Left ventricle myocardium superior (tissue), 1 donor: ENCODE measurements at regions not wholly inside any gene's neighbourhood (a gene's known extent, or its start where the extent isn't known, plus 50 kb on each side); places are given as distances from the start of the nearest gene placed in this dataset.

Experiments used
- ATAC-seq: fragments of 200-7000 bp; cut with Tn5 transposase; one replicate; pipeline ENCODE4 v1.9.1; 2020; ENCODE audit warnings: mild to moderate bottlenecking, moderate library complexity
- DNase-seq: peaks from one replicate; pipeline ENCODE4 v3.0.0-alpha.2; 2020
- intact Hi-C: fragments of 100-400 bp; cut with micrococcal nuclease; formaldehyde crosslinking; loops from one replicate; pipeline ENCODE4 v1.11.0; 2022
- donor health status: DM: no; HTN: yes; CAD: no; lungs with severe emphysema.

DNA sequence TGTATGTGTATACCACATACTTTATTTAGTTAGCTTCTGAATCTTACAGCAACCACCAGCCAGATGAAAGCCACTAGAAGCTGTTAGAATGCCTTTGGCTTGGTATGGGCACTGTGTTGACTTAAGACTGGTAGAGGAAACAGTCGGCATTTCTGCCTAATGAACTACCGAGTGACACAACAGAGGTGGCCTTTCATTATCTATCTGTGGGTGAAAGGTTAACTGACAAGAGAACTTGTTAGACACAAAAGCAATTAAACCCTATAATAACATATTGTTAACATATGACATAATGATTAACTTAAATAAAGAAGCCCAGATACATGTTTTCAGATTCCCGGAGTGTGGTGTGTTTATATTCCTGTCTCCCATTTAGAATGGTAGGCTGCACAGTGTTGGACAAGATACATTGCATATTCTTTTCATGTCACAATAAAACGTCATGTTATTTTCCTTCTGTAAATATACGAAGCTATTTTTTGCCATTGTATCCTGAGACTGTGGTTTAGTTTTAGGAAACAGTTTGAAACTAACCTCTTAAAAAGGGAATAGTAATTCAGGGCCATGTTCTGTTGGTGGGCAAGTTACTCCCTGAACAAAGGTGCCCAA, 181.5 kb downstream of the SLIT2 start:
- DNase-seq, result no peak
- intact Hi-C loops, result no loop called here
- ATAC-seq, result no peak

DNA sequence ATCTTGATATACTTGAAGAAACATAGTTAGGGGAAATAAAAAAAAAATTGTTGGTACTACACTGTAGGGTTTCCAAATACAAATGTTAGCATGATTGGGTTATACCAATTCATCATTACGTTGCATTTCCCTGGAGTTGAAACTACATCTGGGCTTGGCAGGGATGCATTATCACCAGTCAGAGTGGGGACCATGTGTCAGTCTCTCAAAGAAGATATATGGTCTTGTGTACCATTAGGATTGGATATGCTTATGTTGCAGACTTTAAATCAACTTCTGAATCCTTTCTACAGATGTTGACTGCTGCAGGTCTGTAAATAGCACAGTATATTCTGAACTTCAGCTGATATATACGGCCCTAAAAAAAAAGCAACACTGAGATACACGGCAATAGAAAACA, 188.5 kb downstream of the SLIT2 start:
- ATAC-seq, result no peak
- intact Hi-C loops, result no loop called here
- DNase-seq, result no peak

DNA sequence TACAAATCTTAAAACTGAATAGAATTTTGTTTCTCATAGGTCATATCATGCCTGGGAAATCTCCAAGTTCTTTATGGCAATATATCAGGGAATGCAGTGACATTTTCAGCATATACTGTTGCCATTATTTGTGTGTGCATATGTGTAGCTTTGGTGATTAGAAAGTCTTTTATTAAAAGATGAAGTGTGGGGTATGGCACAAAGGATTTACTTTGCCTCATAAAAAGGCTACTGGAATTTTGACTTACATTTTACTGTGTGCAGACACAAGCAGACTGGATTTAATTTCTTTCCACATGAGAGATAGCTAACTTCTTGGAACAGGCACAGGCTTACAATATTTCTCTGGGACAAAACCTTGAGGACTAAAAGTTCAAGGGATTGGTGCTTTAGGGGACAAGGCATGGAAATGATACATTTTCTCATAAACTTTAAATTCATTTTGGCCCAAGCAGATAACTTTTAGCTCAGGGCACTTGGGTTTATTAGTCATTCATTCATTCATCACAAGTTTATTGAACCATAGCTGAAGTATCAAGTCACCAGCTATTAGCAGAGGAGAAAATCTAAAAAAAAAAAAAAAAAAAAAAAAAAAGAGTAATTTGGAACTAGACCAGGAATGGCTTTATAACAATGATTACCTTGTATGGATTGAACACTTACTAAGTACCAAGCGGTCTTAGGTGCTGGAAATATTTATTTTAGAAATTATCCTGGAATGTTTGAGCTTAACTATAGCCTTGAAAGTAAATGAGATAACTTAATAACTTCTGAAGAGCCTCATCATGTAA, 191.5 kb downstream of the SLIT2 start:
- DNase-seq, result no peak
- no peak for ATAC-seq
- intact Hi-C loops, result no loop called here

DNA sequence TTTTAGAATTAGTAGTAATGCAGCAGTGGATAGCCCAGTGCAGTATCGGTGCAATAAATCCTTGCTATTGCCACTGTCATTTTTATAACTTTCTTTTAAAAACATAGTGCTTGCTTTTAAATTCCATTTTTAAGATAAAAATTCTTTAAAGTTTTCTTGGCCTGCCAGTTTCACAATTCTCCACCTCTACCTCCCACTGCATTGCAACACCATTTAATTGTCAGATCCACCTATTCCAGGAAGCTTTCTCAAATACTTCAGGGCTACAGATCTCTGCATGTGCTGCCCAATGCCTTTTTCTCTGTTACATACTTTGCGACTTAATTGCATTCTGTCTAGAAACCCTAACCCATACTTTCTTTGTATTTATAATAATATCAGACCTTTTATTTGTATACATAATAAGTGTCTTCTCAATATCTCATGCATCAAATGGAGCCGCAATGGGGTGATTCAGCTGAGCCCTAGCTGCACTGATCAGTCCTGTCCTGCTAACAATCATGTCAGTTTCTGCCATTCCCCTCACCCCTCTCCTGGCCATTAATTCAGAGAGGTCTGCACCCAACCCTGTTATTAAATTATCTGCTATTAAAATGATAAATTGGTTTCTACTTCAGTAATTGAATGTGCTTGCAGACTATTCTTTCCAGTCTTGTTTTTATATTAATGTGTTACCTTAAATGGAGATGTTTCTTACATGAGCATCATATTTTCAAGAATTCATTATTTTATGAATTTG, 193.1 kb downstream of the SLIT2 start:
- ATAC-seq (no peak), DNase-seq (no peak)
- intact Hi-C loops, result no loop called here

DNA sequence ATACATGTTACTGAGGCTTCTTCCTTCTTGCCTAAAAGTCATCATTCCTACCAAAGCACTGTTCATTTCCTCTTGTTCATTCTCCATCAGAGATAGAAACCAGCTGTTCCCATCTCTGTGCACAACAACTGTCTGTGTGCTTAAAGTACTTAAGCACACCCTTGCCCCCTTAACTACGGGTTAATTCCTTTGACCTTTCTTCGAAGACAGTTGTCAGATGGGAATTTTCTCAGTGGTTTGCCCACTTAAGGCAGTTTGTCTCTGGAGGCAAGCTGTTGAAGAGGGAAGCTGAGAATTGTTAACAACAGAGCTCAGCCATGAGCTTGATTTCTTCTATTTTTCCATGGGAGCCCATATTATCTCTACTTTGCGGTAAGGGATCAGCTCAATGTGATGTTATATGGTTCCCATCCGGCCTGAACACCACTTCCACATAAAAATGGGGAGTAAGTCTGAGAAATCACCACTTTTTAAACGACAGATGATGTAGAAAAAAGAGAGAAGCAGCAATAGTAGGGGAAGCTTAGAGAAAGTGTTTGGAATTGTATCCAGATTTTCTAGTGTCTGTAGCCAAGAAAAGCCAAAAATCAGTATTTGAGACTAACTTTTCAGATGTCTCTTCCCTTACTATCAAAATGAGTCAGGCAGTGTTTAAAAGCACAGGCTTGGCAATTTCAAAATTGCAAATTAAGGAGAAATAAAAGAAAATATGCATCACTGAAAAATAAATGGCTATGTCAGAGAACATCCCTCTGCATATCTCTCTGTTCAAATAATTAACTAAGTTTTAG, 194.4 kb downstream of the SLIT2 start:
- DNase-seq (no peak), ATAC-seq (peak; percentile 80)
- intact Hi-C loops, result no loop called here

DNA sequence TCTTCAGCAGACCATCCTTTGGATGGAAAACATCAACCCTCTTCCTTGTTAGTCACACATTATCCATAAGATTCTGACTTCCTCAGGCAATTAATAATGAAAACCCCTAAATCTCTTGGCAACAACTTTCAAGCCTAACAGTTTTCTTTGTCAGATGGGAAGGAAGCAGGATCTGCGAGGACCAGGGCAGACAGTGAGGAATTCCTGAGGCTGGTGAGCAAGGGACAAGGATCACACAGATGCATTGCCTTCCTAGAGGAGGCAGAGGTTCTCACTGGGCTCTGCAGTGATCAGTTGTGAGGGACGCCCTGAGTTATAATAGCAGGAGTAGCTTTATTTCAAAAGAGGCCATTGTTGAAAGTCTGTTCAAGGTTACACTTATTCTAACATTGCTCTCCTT, 195.4 kb downstream of the SLIT2 start:
- intact Hi-C loops, result no loop called here
- ATAC-seq (no peak), DNase-seq (no peak)

DNA sequence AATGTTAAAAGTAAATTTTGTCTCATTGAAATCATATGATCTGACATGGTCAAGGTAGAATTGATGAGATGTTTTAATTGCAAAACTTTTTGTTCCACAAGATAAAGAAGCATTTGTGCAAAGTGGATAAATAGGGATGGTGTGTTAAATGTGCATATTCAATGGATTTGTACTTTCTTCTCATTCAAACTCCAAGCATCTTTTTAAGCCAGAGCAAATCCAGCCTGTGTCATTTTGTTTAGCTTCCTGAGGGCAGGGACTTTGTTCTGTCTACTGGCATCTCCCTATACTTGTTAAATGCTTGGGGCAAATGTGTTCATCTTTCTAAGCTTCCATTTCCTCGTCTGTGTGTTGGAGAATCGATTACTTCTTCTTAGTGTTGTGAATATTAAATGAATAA, 200.3 kb downstream of the SLIT2 start:
- no peak for ATAC-seq
- intact Hi-C loops, result no loop called here
- DNase-seq, result no peak

DNA sequence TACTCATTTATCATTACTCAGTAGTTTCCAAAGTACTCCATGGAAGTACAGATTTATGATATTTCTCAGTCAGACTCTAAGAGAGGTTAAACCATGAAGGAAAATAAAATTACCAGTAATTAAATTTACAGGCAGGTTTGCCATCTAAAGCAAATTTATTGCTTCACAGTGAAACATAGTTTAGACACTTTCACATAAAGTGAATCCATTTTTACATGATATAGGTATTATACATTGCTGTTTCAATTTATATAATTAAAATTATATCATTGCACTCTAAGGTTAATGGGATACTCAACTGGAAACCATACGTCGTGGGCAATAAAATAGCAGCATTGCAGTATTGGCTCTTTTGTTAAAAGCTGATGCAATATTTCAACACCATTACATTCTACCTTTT, 202.8 kb downstream of the SLIT2 start:
- DNase-seq (no peak), ATAC-seq (no peak)
- intact Hi-C loops, result no loop called here

DNA sequence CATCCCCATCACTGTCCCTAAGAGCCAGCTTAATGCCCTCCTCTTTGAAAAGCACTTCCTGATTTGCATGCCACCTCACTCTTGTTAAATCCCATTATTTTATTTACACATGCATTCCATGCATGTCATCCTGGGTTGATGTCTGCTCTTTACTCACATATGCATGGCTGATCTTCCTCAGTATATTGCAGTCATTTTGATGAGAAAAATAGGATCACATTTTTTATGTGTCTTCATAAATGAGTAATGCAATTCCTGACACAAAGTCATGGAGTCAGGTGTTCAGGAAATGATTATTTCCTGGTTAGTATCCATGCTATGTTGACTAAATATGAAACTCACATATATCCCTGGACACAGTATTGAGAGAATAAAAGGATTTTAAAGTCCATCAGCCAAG, 204.7 kb downstream of the SLIT2 start:
- intact Hi-C loops, result no loop called here
- ATAC-seq, result no peak
- no peak for DNase-seq

DNA sequence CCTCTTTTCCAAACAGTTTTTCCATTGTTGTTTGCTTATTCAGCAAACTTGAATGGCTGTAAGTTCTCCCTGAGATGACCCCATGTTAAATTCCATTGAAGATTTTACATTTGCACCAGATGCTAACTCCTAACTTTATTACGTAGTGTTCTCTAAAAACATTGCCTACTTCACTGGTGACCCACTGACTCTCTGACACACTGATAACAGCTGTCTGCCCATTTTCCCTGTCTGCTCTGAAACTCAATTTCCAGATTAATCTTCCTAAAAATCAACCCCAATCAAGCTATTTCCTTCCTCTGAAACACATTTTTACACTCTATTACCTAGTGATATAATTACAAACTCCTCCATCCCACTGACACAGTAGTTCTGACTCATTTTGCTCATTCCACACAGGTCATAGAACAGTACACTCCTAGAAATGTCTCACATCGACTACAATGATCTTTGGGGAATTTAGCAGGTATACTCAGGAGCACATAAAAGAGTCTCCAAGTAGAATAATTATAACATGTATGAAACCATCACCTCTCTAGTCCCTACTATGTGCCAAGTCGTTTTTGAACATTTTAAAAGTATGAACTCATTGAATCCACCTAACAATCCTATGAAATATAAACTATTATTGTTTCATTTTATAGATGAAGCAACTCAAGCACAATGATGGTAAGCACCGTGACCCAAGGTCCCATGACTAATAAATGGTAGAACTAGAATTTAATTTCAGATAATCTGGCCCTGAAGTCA, 210.9 kb downstream of the SLIT2 start:
- ATAC-seq (no peak), DNase-seq (no peak)
- intact Hi-C loops, result no loop called here

DNA sequence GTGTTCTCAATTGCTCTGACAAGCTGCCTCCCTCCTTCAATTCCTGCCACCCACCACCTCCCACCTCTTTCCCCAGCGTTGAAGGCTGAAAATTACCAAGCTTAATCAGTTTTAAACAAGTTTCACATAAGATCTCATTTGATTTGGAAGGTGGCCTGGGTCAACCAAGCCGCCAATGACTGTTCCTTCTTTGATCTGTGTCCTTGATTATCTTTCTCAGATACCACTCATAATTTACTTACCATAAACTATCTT, 211.4 kb downstream of the SLIT2 start:
- DNase-seq, result no peak
- intact Hi-C loops, result no loop called here
- ATAC-seq, result no peak

DNA sequence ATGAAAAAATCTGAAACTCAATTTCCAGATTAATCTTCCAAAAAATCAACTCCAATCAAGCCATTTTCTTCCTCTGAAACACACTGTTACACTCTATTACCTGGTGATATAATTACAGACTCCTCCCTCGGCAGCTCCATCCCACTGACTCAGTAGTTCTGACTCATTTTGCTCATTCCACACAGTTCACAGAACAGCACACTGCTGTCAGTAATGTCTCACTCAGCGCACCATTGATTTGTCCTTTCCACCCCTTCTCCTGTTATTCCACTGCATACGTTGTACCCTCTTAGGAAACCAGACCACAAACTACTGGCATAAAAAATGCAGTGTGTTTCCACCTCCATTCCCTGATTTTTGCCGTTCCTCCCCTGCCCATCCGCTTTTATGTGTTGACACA, 212.7 kb downstream of the SLIT2 start:
- DNase-seq, result no peak
- no peak for ATAC-seq
- intact Hi-C loops, result no loop called here

DNA sequence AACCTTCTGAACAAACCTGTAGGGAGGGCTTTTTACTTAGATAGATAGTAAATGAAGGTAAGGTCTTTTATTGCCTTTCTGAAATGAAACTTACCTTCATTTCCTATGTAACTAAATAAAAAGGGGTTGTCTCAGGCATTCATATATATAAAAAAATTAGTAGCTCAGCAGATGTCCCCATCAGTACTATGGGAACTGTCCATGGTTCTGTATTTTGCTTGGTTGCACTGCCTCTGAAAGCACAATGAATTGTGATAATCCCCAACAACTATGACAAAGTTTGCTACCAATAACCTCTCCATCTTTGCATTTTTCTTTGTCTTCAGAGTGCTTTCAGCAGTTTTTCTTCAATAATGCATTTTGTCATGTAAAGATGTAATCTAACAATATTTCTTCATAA, 222.4 kb downstream of the SLIT2 start:
- ATAC-seq, result no peak
- intact Hi-C loops, result no loop called here
- DNase-seq, result no peak

DNA sequence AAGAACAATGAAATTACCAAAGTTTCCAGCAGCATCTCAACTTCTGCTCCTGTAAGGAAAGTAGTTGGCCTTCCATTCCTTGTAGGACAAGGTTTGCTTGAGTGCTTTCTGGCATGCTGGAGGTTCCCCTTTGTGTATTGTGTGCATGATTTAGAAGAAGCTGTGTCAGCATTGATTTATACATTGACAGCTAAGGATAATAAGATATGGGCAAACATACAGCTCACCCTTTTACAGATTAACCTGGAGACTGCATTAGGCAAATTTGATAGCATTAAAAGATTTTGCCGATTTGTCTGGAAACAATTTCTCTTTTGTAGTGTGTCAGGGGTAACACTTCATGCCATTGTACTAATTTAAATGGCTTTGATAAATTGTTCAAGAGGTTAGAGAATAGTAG, 221.8 kb upstream of the PACRGL start:
- ATAC-seq, result no peak
- no peak for DNase-seq
- intact Hi-C loops, result no loop called here

DNA sequence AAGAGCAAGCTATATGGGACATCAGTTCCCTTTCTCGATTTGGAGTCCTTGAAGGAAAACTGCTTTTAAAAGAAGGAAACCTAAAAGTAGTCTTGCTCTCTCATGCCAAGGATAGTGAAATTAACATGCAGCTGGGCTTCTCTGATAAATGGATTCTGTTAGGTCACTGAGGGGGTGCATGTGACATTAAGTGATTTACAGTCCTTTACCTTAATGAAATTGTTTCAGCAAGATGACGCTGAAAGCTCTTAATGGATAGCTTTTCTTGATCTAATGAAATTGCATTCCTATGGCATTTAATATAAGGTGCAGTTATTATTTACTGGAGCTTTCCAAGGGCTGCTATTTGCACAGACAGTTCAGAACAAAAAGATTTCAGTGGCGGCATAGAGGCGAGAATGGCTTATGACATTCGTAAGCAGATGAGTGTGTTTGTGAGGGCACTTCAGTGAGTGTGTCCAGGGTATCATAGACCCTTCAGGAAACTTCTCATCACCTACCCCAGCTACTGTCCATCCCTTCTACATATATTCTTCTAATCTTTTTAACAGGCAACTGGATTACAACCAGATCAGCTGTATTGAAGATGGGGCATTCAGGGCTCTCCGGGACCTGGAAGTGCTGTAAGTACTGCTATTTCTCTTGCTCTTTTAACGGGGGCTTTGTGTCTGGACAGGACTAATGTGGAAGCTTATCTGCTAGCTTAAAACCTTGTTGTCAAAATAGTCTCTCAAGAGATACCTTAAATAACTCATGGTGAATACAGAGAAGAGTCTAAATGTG, 219.9 kb upstream of the PACRGL start:
- intact Hi-C loops, result no loop called here
- ATAC-seq (no peak), DNase-seq (no peak)

DNA sequence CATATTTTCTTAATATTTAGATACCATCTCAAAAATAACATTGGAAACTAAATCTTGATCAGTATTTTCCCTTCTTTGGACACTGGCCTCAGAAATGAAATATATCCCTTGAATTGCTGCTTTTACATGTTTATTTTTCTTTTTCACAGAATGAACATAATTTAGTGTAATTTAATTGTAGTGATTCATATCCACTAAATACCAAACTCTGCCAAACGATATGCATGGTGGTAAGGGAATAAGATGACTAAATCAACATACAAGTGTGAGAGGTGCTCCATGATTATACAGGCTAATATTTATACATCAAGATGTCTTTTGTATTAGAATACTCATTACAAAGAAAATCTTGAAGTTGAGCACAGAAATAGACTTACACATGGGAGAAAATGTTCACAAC, 216.8 kb upstream of the PACRGL start:
- DNase-seq, result no peak
- intact Hi-C loops, result no loop called here
- ATAC-seq, result no peak

DNA sequence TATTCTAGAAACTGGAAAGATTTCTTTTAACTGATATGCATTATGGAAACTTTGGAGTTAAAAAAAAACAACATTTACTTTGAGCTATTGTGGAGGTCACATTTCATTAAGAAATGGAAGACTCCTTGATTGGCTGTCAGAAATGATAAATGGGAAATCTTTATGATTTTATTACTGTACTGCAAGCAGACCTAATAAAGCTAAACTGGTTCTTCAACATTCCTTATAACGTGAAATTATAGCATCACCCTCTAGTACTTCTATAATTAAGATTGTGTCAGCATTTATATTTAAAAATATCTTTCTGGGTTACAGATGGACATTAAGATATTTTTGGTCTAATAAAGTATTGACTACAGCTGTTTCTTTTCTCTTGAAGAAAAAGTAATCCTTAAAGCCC, 213.8 kb upstream of the PACRGL start:
- DNase-seq, result no peak
- intact Hi-C loops, result no loop called here
- ATAC-seq, result no peak

DNA sequence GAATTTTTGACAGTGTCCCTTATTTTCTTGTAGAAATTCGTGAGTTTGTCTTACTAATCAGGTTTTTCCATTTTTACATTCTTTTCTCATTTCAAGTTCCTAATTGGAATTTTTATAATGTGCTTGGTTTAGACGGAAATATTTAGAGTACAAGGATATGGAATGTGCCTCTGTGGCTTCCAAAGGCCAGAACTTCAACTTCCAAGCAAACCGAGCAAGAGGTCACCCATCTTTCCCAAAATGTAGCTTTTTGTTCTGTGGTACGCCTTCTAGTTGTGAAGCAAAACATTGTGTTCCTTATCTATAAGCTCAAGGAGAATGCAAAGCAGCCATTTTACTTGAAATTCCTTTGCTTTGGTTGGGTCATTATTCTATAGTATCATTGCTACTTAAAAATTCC, 212.8 kb upstream of the PACRGL start:
- no peak for DNase-seq
- intact Hi-C loops, result no loop called here
- no peak for ATAC-seq

DNA sequence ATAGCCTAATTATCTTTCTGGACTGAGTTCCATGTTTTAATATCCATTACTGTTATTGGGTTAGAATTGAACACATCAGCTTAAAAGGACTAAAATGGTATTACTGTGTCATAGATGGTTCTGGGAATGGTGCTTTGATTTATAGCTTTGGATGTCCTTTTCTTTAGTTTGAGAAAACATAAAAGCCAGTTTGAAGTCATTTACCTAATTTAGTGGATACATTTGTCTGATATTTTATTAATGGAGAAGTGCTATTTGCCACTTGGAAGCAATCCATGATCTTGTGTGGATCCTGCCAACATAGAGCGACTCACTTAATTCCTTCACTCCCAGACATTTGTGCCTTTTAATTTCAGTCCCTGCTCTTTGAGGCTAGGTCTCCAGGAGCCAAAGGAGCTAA, 212.4 kb upstream of the PACRGL start:
- DNase-seq (no peak), ATAC-seq (no peak)
- intact Hi-C loops, result no loop called here
